Thyroid gland (tissue), 4 donors: ENCODE measurements at regions not wholly inside any gene's neighbourhood (a gene's known extent, or its start where the extent isn't known, plus 50 kb on each side); places are given as distances from the start of the nearest gene placed in this dataset.

Experiments used
- CTCF ChIP-seq, 6 experiments: fragments of 200-600 bp in 3 of 6; fragments of 450-650 bp in 3 of 6; sonication (generic) in 3 of 6; IDR thresholded peaks; one replicate each; pipeline ENCODE4 v1.5.1; 2016 to 2019; ENCODE audit warnings: antibody characterized with exemption in 6 of 6, mild to moderate bottlenecking in 2 of 6, inconsistent platforms in 1 of 6, moderate library complexity in 1 of 6
- POLR2A ChIP-seq, 2 donors: fragments of 450-650 bp; IDR thresholded peaks; one replicate each; pipeline ENCODE4 v1.6.1; 2017; ENCODE audit warnings: antibody characterized with exemption in 2 of 2, mild to moderate bottlenecking in 2 of 2, moderate library complexity in 1 of 2

GRCh38 chr6:14693301-14694192 is 552.3 kb upstream of the JARID2 start:
- TF ChIP-seq CTCF (IDR thresholded peaks at IDR 0.05) (no peak), POLR2A (IDR thresholded peaks at IDR 0.05) (no peak)
